IMR-90 (cell line): ENCODE measurements at regions not wholly inside any gene's neighbourhood (a gene's known extent, or its start where the extent isn't known, plus 50 kb on each side); places are given as distances from the start of the nearest gene placed in this dataset.

Experiments
- ATAC-seq: fragments of 200-7000 bp; cut with Tn5 transposase; 2 replicates; pipeline ENCODE4 v1.9.1; 2020; ENCODE audit warnings: low read depth, mild to moderate bottlenecking, moderate library complexity
- BruUV-seq: library from RNA; stranded (reverse); fragments of 400-500 nt; replicated peaks from 2 replicates; lab custom pipeline; 2021; lab: Mats Ljungman, UMichigan
- CTCF ChIA-PET: fragments of 300-600 bp; formaldehyde crosslinking; extraction: SDS; loops from one replicate; lab custom pipeline; 2021; ENCODE audit warnings: antibody characterized with exemption; lab: Yijun Ruan, JAX
- POLR2A ChIA-PET: fragments of 300-600 bp; sonication (Branson Sonifier 250); formaldehyde crosslinking; loops from one replicate; lab custom pipeline; 2022; ENCODE audit warnings: antibody characterized with exemption; ENCODE audit not compliant: unreplicated experiment; lab: Charles Lee
- DNase-seq: peaks from one replicate; pipeline ENCODE4 v3.0.0; 2013
- H2AFZ ChIP-seq: replicated peaks from 2 replicates; pipeline ENCODE3; 2013; ENCODE audit warnings: low read length, mild to moderate bottlenecking; ENCODE audit not compliant: poor library complexity
- H2AK5ac ChIP-seq: 2 replicates; pipeline ENCODE4 v1.6.1; 2013; ENCODE audit warnings: low read depth, low read length, inconsistent platforms
- H2AK9ac ChIP-seq: replicated peaks from 2 replicates; pipeline ENCODE3; 2013; ENCODE audit warnings: mild to moderate bottlenecking, low read depth, low read length, moderate library complexity; ENCODE audit not compliant: poor library complexity
- H2BK120ac ChIP-seq: 2 replicates; pipeline ENCODE4 v1.6.1; 2013; ENCODE audit warnings: low read depth, low read length, inconsistent platforms
- H2BK15ac ChIP-seq: 3 replicates; pipeline ENCODE4 v1.6.1; 2013; ENCODE audit warnings: low read depth, low read length, inconsistent platforms
- H2BK20ac ChIP-seq: 2 replicates; pipeline ENCODE4 v1.6.1; 2013; ENCODE audit warnings: low read depth, mild to moderate bottlenecking, inconsistent platforms, low read length, moderate library complexity
- H2BK5ac ChIP-seq: 2 replicates; pipeline ENCODE4 v1.6.1; 2013; ENCODE audit warnings: mild to moderate bottlenecking, low read depth, low read length, inconsistent platforms; ENCODE audit not compliant: poor library complexity, severe bottlenecking
- H3K14ac ChIP-seq: replicated peaks from 2 replicates; pipeline ENCODE4 v1.6.1; 2013; ENCODE audit warnings: low read depth, low read length, inconsistent platforms
- H3K18ac ChIP-seq: 2 replicates; pipeline ENCODE4 v1.6.1; 2013; ENCODE audit warnings: low read depth, low read length, control low read depth
- H3K23ac ChIP-seq: 2 replicates; pipeline ENCODE4 v1.6.1; 2013; ENCODE audit warnings: low read depth, low read length, inconsistent platforms
- H3K27ac ChIP-seq: 2 replicates; pipeline ENCODE4 v1.5.1; 2013; ENCODE audit warnings: mild to moderate bottlenecking, control low read depth, low read length; ENCODE audit not compliant: insufficient read depth
- H3K27me3 ChIP-seq: 2 replicates; pipeline ENCODE4 v1.6.1; 2013; ENCODE audit warnings: low read length; ENCODE audit not compliant: control insufficient read depth, insufficient read depth
- H3K36me3 ChIP-seq: 2 replicates; pipeline ENCODE4 v1.6.1; 2013; ENCODE audit warnings: low read length, mixed read lengths; ENCODE audit not compliant: control insufficient read depth, insufficient read depth
- H3K4ac ChIP-seq: 2 replicates; pipeline ENCODE4 v1.6.1; 2013; ENCODE audit warnings: low read depth, low read length, inconsistent platforms
- H3K4me1 ChIP-seq: 2 replicates; pipeline ENCODE4 v1.6.1; 2013; ENCODE audit warnings: low read length, mixed read lengths; ENCODE audit not compliant: control insufficient read depth, insufficient read depth
- H3K4me2 ChIP-seq: 2 replicates; pipeline ENCODE4 v1.6.1; 2013; ENCODE audit warnings: low read depth, mild to moderate bottlenecking, control low read depth, low read length, moderate library complexity
- H3K4me3 ChIP-seq: 2 replicates; pipeline ENCODE4 v1.5.1; 2013; ENCODE audit warnings: low read depth, mild to moderate bottlenecking, control low read depth, low read length, moderate library complexity; ENCODE audit not compliant: insufficient read depth
- H3K56ac ChIP-seq: 2 replicates; pipeline ENCODE4 v1.6.1; 2013; ENCODE audit warnings: low read length, inconsistent platforms; ENCODE audit not compliant: insufficient read depth; ENCODE audit errors: extremely low read depth
- H3K79me1 ChIP-seq, 2 experiments: 2 replicates each; pipeline ENCODE4 v1.6.1; 2013; ENCODE audit warnings: low read length in 2 of 2, inconsistent platforms in 1 of 2, low read depth in 1 of 2
- H3K9ac ChIP-seq: 2 replicates; pipeline ENCODE4 v1.6.1; 2013; ENCODE audit warnings: low read depth, low read length, control low read depth
- H3K9me1 ChIP-seq: 2 replicates; pipeline ENCODE4 v1.6.1; 2013; ENCODE audit warnings: low read length, inconsistent platforms; ENCODE audit not compliant: insufficient read depth
- H3K9me3 ChIP-seq: 2 replicates; pipeline ENCODE4 v1.6.1; 2013; ENCODE audit warnings: low read length; ENCODE audit not compliant: control insufficient read depth, insufficient read depth
- H4K20me1 ChIP-seq: 2 replicates; pipeline ENCODE4 v1.6.1; 2013; ENCODE audit warnings: low read length, inconsistent platforms; ENCODE audit not compliant: insufficient read depth
- H4K5ac ChIP-seq: 2 replicates; pipeline ENCODE4 v1.6.1; 2013; ENCODE audit warnings: mild to moderate bottlenecking, low read depth, low read length, control low read depth
- H4K8ac ChIP-seq, 2 experiments: 2 replicates each; pipeline ENCODE4 v1.6.1; 2013; ENCODE audit warnings: low read depth in 2 of 2, low read length in 2 of 2, control low read depth in 1 of 2, inconsistent platforms in 1 of 2
- H4K91ac ChIP-seq: 2 replicates; pipeline ENCODE4 v1.6.1; 2013; ENCODE audit warnings: low read depth, low read length, inconsistent platforms; ENCODE audit not compliant: insufficient read depth
- CHD1 ChIP-seq: IDR thresholded peaks from 2 replicates; pipeline ENCODE4 v1.6.1; 2012; ENCODE audit warnings: low read depth, low read length, improper control_type of control experiment
- FOS ChIP-seq: fragments of 150-350 bp; IDR thresholded peaks from 2 replicates; pipeline ENCODE4 v1.6.1; 2016; ENCODE audit warnings: low read depth, low read length
- MAFK ChIP-seq: IDR thresholded peaks from 2 replicates; pipeline ENCODE4 v1.6.1; 2012; ENCODE audit warnings: low read depth, low read length, improper control_type of control experiment
- MAZ ChIP-seq: IDR thresholded peaks from 2 replicates; pipeline ENCODE4 v1.6.1; 2012; ENCODE audit warnings: low read depth, mild to moderate bottlenecking, low read length, improper control_type of control experiment, moderate library complexity, borderline replicate concordance
- MXI1 ChIP-seq: IDR thresholded peaks from 2 replicates; pipeline ENCODE4 v1.6.1; 2012; ENCODE audit warnings: low read depth, mild to moderate bottlenecking, low read length, moderate library complexity, borderline replicate concordance
- NFE2L2 ChIP-seq: fragments of 150-350 bp; IDR thresholded peaks from 2 replicates; pipeline ENCODE4 v1.6.1; 2016; ENCODE audit warnings: low read depth, mild to moderate bottlenecking, low read length
- POLR2A ChIP-seq: IDR thresholded peaks from 2 replicates; pipeline ENCODE4 v1.6.1; 2012; ENCODE audit warnings: mild to moderate bottlenecking, low read depth, low read length
- RAD21 ChIP-seq: IDR thresholded peaks from 2 replicates; pipeline ENCODE4 v1.6.1; 2012; ENCODE audit warnings: low read length, improper control_type of control experiment
- RCOR1 ChIP-seq: IDR thresholded peaks from 2 replicates; pipeline ENCODE4 v1.6.1; 2012; ENCODE audit warnings: mild to moderate bottlenecking, low read length, improper control_type of control experiment; ENCODE audit not compliant: insufficient replicate concordance
- SMC3 ChIP-seq: fragments of 150-350 bp; IDR thresholded peaks from 2 replicates; pipeline ENCODE4 v1.6.1; 2016; ENCODE audit warnings: low read depth, mild to moderate bottlenecking, antibody characterized with exemption, low read length, moderate library complexity
- WGBS, 2 experiments: methylation state at CpG; one replicate each; pipeline versions ENCODE4 v1.1.5 to v1.1.7; 2013; ENCODE audit warnings: missing lambda C conversion rate in 2 of 2; ENCODE audit not compliant: insufficient read length in 1 of 2; ENCODE audit errors: extremely low coverage in 2 of 2; 5-methylcytosine and 5-hydroxymethylcytosine counted together
- dilution Hi-C: fragments of 300-500 bp; cut with HindIII; formaldehyde crosslinking; loops from one replicate; pipeline ENCODE4 v1.14.3; 2018; ENCODE audit warnings: low sequenced_read_pairs; ENCODE audit not compliant: unreplicated experiment
- in situ Hi-C: fragments of 300-500 bp; cut with MboI; formaldehyde crosslinking; loops from 3 replicates; pipeline ENCODE4 v1.14.3; 2019; ENCODE audit warnings: low sequenced_read_pairs, inconsistent platforms, mixed read lengths
- intact Hi-C: fragments of 100-400 bp; cut with micrococcal nuclease; formaldehyde crosslinking; loops from 2 replicates; pipeline ENCODE4 v1.10.0; 2022
- TF ChIP-seq, protein P1 (sequence below): fragments of 150-350 bp; IDR thresholded peaks from 2 replicates; pipeline ENCODE4 v1.6.1; 2016; ENCODE audit warnings: low read depth, mild to moderate bottlenecking, low read length, moderate library complexity, borderline replicate concordance
- TF ChIP-seq, protein P2 (sequence below): fragments of 150-350 bp; IDR thresholded peaks from 2 replicates; pipeline ENCODE4 v1.6.1; 2017; ENCODE audit warnings: mild to moderate bottlenecking, antibody characterized with exemption, low read length, low read depth
- TF ChIP-seq, protein P3 (sequence below): conservative IDR thresholded peaks from 2 replicates; pipeline ENCODE4 v1.5.1; 2012; ENCODE audit warnings: mild to moderate bottlenecking, low read depth, low read length, improper control_type of control experiment

DNA sequence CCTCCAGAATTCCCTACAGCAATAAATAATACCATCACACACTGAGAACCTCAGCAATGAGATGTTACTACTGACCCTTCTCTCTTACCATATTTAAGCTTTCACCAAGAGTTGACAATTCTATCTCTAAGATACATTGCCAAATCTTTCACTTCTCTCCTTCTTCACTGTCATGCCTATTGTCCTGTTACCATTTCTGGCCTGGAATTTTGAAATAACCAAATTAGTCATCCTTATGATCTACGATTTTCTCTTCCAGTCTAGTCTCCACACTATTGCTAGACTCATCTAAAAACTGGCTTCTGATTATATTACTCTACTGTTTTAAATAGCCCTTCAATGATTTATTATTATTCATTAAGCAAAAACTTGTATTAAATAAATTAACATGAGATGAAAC lies 656.1 kb upstream of the ADGRL4 start:
- BruUV-seq: no TSS peak
- Histone ChIP-seq H2AK5ac (no peak overlapping the region), H2BK5ac (no peak overlapping the region), H3K4me1 (no peaks in the 10 kb centered on the region), H3K9me1 (no peaks in the 10 kb centered on the region), H3K9me3 (no peaks in the 10 kb centered on the region), H3K27ac (no peak overlapping the region), H2AFZ (no peak overlapping the region), H3K14ac (no peak overlapping the region), H3K9ac (no peak overlapping the region), H4K8ac (no peak overlapping the region), H3K79me1 (no peaks in the 10 kb centered on the region), H3K4me2 (no peak overlapping the region), H3K18ac (no peak overlapping the region), H3K23ac (no peak overlapping the region), H2BK20ac (no peak overlapping the region), H2BK15ac (no peak overlapping the region), H4K5ac (no peak overlapping the region), H3K4ac (no peak overlapping the region), H4K91ac (no peak overlapping the region), H2BK120ac (no peak overlapping the region), H3K4me3 (no peak overlapping the region), H4K20me1 (no peaks in the 10 kb centered on the region), H2AK9ac (no peak overlapping the region), H3K56ac (no peak overlapping the region), H3K36me3 (no peaks in the 10 kb centered on the region), H3K27me3 (no peaks in the 10 kb centered on the region)
- WGBS, 2 experiments: 40% methylated on average over 1 of the region's 1 CpG; no CpG with 5 or more reads in 1 of the 2 experiments
- dilution Hi-C loops: no loop called here
- no peak for TF ChIP-seq POLR2A
- TF ChIP-seq CHD1: no peak
- TF ChIP-seq SMC3: no peak
- no peak for TF ChIP-seq MAFK
- TF ChIP-seq RCOR1: no peak
- TF ChIP-seq MAZ: no peak
- TF ChIP-seq FOS: no peak
- TF ChIP-seq, protein P1, sequence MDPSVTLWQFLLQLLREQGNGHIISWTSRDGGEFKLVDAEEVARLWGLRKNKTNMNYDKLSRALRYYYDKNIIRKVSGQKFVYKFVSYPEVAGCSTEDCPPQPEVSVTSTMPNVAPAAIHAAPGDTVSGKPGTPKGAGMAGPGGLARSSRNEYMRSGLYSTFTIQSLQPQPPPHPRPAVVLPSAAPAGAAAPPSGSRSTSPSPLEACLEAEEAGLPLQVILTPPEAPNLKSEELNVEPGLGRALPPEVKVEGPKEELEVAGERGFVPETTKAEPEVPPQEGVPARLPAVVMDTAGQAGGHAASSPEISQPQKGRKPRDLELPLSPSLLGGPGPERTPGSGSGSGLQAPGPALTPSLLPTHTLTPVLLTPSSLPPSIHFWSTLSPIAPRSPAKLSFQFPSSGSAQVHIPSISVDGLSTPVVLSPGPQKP: no peak
- TF ChIP-seq MXI1: no peak
- TF ChIP-seq, protein P2, sequence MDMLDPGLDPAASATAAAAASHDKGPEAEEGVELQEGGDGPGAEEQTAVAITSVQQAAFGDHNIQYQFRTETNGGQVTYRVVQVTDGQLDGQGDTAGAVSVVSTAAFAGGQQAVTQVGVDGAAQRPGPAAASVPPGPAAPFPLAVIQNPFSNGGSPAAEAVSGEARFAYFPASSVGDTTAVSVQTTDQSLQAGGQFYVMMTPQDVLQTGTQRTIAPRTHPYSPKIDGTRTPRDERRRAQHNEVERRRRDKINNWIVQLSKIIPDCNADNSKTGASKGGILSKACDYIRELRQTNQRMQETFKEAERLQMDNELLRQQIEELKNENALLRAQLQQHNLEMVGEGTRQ: no peak
- TF ChIP-seq, protein P3, sequence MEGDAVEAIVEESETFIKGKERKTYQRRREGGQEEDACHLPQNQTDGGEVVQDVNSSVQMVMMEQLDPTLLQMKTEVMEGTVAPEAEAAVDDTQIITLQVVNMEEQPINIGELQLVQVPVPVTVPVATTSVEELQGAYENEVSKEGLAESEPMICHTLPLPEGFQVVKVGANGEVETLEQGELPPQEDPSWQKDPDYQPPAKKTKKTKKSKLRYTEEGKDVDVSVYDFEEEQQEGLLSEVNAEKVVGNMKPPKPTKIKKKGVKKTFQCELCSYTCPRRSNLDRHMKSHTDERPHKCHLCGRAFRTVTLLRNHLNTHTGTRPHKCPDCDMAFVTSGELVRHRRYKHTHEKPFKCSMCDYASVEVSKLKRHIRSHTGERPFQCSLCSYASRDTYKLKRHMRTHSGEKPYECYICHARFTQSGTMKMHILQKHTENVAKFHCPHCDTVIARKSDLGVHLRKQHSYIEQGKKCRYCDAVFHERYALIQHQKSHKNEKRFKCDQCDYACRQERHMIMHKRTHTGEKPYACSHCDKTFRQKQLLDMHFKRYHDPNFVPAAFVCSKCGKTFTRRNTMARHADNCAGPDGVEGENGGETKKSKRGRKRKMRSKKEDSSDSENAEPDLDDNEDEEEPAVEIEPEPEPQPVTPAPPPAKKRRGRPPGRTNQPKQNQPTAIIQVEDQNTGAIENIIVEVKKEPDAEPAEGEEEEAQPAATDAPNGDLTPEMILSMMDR: no peak
- TF ChIP-seq RAD21: no peak
- TF ChIP-seq NFE2L2: no peak
- intact Hi-C loops: no loop called here
- ATAC-seq (no peak), DNase-seq (no peak)
- CTCF ChIA-PET: no interaction called here
- POLR2A ChIA-PET: no interaction called here
- in situ Hi-C loops: no loop called here
